GM19372 (cell line): ENCODE measurements at regions not wholly inside any gene's neighbourhood (a gene's known extent, or its start where the extent isn't known, plus 50 kb on each side); places are given as distances from the start of the nearest gene placed in this dataset.

ENCODE experiments used
- ATAC-seq: cut with Tn5 transposase; IDR thresholded peaks from one replicate; pipeline ENCODE4 v1.9.1; 2021; ENCODE audit warnings: mild to moderate bottlenecking, low read depth, moderate library complexity; ENCODE audit not compliant: unreplicated experiment

DNA sequence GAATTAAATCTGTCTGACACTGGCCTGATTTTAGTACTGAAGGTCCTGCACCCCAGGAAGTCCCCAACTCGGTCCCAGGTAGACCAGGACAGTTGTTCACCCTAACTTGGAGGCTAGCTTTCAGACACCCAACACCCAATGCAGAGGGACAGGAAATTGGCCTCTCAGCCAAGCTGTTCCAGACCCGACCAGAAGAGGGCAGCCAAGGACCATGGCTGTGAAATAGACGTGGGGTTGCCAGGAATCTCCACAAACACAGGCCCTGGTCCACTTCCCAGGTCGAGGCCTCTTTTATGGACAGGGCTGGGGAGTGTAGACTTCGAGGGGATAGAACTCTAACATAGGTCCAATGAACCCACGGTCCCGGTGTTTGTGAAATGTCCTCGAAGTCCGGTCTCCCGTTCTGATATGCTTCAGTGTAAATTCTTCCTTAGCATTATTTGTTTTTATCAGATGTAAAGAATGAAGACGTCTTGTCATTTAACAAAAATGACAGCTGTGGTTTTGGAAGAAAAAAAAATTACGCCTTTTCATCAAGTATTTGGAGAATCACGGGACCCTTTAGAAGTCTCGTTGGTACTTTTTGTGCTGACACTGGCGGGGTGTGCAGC, 260.3 kb upstream of the ADAMTS16 start:
- ATAC-seq, result peak; percentile 80

- no peak for ATAC-seq
Measured at GRCh38 chr5:4880304-4880741, 259.8 kb upstream of the ADAMTS16 start.

DNA sequence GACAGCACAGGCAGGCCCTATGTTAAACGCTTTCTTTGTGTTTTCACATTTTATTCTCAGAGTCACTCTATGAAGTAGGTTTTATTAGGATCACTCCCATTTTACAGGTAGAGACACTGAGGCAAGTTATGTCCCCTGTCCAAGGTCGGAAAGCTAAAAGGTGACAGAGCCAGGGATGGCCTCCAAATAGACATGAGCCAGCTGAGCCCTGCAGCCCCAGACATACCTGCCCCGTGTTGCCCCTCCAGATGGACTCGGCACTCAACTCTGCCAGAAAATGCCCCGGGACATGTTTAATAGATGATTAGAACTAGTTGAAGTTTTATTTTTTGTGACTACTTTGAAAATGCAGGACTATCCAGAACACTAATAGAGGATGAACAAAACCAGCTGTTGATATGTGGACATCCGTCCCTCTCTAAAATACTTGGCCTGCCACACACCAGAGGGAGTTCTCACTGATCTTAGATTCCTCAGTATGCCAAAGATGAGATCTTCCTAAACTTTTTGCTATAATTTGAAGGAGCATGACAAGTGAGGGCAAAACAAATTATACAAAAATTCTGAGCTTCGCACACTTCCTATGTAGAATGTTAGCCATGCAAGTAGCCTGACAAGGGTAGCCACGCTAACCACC, 258.6 kb upstream of the ADAMTS16 start:
- no peak for ATAC-seq

- ATAC-seq, result no peak
Measured at GRCh38 chr5:4882186-4882585, 257.9 kb upstream of the ADAMTS16 start.

DNA sequence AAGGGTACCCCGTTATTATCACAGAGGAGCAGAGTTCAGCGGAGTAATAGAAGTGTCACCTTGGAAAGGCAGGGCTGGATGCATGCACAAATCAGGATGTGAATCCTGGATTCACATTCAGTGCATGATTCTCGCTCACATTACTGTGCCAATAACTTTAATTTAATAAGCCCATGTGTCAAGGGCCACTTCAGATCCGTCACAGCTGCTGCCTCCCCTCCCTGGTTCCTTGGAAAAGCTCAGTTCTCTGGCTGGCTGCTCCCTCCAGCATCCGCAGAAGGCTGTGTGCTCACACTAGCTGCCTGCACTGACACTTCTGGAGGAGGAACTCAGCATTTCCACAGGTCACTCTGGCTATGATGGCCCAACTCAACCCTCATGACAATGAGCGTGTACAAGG, 256.8 kb upstream of the ADAMTS16 start:
- ATAC-seq, result no peak

GRCh38 chr5:4893063-4893744, 246.9 kb upstream of the ADAMTS16 start:
- no peak for ATAC-seq

GRCh38 chr5:4896328-4896727, 243.8 kb upstream of the ADAMTS16 start:
- no peak for ATAC-seq

GRCh38 chr5:4901305-4901811, 238.8 kb upstream of the ADAMTS16 start:
- ATAC-seq, result no peak

- no peak for ATAC-seq
Measured at GRCh38 chr5:4901924-4902323, 238.2 kb upstream of the ADAMTS16 start.

DNA sequence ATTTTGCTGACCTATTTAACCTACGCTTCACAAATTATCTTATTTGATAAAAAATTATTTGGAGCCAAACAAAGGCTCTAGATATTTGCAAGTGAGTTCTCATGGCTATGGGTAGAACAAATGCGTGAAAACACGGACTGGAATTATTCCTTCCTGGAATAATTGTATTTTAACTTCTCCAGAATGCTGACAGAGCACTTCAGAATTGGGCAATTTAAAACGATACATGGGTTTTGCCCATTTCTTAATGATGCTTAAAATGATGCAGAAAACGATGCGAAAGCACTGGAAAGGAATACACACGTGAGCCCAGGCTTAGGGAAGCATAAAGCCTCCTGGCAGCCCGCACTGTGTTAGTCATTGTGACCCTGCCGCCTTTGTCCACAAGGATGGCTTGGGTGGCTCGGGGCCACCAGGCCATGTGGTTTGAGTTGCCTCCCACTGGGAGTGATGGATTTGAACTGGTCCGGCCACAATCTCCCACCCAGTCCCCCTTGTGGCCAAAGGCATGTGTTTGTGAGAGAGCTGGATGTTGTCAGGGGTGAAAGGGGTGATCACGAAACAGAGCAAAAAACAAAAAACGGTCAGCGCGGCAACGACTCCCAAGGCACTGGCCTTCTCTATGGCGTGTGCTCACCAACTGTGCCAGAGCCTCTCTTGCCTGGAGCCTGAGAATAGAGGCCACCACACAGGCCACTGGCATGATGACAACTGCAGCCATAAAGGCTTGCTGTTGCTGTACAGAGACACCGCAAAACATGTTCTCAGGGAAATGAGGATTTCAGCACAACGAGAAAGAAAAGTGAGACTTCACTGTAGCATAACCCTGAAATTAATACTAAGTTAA, 234.2 kb upstream of the ADAMTS16 start:
- ATAC-seq, result no peak

DNA sequence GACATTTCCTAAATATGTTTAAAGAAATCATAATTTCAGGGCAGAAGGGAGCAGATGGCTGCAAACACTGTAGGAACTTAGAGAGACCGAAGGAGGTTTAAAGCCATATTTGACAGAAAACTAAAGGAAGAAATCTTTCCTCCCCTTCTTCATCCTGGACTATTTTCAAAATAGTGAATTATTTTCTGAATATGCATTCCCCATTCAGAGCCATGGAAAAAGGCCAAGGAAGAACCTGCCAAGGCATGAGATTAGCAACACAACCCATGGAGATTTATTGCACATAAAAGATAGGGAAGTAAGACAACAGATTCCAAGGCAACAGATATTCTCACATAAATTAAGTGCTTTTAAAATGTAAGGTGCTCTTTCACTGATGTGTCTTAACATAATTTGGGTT, 233.3 kb upstream of the ADAMTS16 start:
- ATAC-seq, result no peak

DNA sequence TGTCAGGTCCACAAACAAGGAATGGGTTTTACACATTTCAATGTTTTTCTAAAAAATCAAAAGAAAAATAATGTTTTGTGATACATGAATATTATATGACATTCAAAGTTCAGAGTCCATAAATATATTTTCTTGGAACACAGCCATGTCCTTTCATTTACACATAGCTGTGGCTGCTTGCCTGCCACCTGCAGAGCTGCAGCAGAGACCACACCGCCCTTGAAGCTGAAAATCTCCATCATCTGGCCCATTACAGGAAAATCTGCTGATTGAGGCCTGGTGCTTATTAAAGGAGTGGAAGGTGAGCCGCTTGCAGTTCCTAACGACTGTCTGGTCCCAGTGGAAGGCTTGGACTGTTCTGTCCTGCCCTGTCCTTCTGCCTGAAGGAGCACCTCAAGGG, 232.6 kb upstream of the ADAMTS16 start:
- no peak for ATAC-seq

GRCh38 chr5:4909086-4909485, 231.0 kb upstream of the ADAMTS16 start:
- no peak for ATAC-seq

- no peak for ATAC-seq
Measured at GRCh38 chr5:4911646-4912403, 228.3 kb upstream of the ADAMTS16 start.

DNA sequence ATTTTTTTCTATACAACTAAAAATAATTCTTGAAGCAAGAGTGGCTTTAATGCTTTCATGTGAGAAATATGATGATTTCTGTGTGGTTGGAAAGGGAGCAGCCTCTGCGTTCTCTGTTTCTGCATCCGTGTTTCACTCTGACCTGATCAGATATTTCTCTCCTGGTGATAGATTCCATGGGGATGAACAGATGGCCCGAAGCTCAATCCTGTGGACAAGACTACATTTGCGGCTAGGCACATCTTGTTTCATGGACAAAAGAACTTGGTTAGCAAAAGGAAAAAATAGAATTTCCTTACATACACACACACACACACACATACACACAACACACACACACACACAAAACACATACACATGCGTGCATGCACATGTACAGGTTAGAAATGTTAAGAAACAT, 218.2 kb upstream of the ADAMTS16 start:
- ATAC-seq, result no peak

DNA sequence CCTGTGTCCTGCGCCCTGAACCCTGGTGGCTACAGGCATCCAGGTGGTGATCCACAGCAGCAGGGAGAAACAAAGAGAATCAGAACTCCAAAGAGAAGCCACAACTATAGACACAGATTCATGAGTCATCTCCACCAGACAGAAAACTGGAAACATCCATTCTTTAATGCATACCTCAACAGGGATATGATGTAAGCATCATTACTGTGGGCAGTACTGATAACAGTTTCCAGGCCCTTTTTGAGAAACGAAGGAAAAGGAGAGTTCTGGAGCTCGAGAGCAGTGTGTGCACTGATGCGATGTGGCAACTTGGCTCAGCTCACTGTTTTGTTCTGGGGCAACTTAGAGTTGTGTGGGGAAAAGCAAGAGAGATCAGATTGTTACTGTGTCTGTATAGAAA, 215.6 kb upstream of the ADAMTS16 start:
- ATAC-seq, result no peak

GRCh38 chr5:4927097-4927496, 213.0 kb upstream of the ADAMTS16 start:
- ATAC-seq, result no peak

DNA sequence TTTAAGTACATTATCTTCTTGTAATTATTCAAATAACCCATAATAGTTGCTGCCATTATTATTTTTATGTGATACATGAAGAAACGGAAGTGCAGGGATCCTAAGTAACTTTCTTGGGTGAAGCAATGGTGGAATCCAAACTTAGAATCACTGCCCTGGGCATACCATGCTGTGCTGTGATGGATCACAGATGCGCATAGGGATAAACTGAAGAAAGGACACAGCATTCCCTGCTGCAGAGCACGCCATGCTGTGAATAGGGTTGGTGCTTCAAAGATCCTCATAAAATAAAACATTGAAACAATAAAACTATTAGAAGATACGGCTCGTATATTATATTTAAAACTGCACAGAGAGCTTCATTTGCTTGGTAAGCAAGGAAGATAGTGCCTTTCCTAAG, 211.7 kb upstream of the ADAMTS16 start:
- ATAC-seq, result no peak

DNA sequence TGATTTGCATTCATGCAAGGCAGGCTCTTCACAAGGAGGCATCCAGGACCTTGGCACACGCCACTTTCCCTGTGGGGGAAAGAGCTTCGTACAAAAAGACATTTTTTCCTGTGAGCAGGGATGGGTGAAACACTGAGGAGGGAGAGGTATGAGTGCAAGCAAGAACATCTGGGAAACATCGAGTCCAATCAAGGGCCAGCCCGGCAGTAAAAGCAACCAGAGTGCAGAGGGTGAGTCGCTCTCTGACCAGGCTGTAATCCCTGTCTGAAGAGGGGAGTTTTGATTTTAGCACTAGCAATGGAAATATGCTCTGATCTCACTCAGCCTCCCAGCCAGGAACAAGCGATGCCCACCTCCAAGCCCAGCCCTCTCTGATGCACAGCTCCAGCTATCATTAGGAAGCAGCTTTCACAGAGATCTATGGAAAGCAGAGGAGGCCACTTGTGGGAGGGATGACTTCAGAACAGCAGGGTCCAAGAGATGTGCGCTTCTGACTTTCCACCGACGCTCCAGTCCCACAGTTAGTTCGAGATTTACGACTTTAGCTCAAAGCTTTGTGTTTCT, 211.0 kb upstream of the ADAMTS16 start:
- ATAC-seq, result no peak
